Astrocyte (in vitro differentiated cells and primary cell): ENCODE measurements at regions not wholly inside any gene's neighbourhood (a gene's known extent, or its start where the extent isn't known, plus 50 kb on each side); places are given as distances from the start of the nearest gene placed in this dataset.

ENCODE experiments used
- DNase-seq: peaks from one replicate; pipeline ENCODE4 v3.0.0-alpha.2; 2010; ENCODE audit warnings: low read depth
- FAIRE-seq: peaks from 2 replicates; lab custom pipeline; 2011; peaks lifted over from hg19 to GRCh38; lab: Jason Lieb, UNC
- H2AFZ ChIP-seq: 2 replicates; pipeline ENCODE4 v1.6.0; 2012; ENCODE audit warnings: low read depth, low read length, inconsistent platforms
- H3K27ac ChIP-seq: 2 replicates; pipeline ENCODE4 v1.5.1; 2011; ENCODE audit warnings: low read depth, low read length, inconsistent platforms
- H3K27me3 ChIP-seq: 2 replicates; pipeline ENCODE4 v1.6.0; 2011; ENCODE audit warnings: low read length, inconsistent platforms; ENCODE audit not compliant: insufficient read depth
- H3K36me3 ChIP-seq: 2 replicates; pipeline ENCODE4 v1.5.1; 2011; ENCODE audit warnings: low read length, inconsistent platforms; ENCODE audit not compliant: insufficient read depth
- H3K4me1 ChIP-seq: 2 replicates; pipeline ENCODE4 v1.5.1; 2011; ENCODE audit warnings: low read length, inconsistent platforms; ENCODE audit not compliant: insufficient read depth
- H3K4me2 ChIP-seq: 2 replicates; pipeline ENCODE4 v1.6.0; 2012; ENCODE audit warnings: low read length, inconsistent platforms
- H3K4me3 ChIP-seq: 2 replicates; pipeline ENCODE4 v1.5.1; 2011; ENCODE audit warnings: low read depth, mild to moderate bottlenecking, low read length, inconsistent platforms; ENCODE audit not compliant: insufficient read depth
- H3K79me2 ChIP-seq: 2 replicates; pipeline ENCODE4 v1.6.0; 2012; ENCODE audit warnings: mild to moderate bottlenecking, low read length, inconsistent platforms; ENCODE audit not compliant: insufficient read depth
- H3K9ac ChIP-seq: 2 replicates; pipeline ENCODE4 v1.6.0; 2012; ENCODE audit warnings: mild to moderate bottlenecking, low read length, inconsistent platforms
- H3K9me3 ChIP-seq: 2 replicates; pipeline ENCODE4 v1.5.1; 2012; ENCODE audit warnings: low read depth, mild to moderate bottlenecking, low read length, inconsistent platforms; ENCODE audit not compliant: insufficient read depth
- H4K20me1 ChIP-seq: 2 replicates; pipeline ENCODE4 v1.6.0; 2012; ENCODE audit warnings: low read length, inconsistent platforms; ENCODE audit not compliant: insufficient read depth
- H3K27ac Mint-ChIP-seq: one replicate; pipeline ENCODE4 v1.8.0; 2021; ENCODE audit warnings: mild to moderate bottlenecking, mixed read lengths; ENCODE audit not compliant: unreplicated experiment
- H3K27me3 Mint-ChIP-seq: one replicate; pipeline ENCODE4 v1.8.0; 2021; ENCODE audit warnings: low read depth, mixed read lengths; ENCODE audit not compliant: unreplicated experiment
- H3K36me3 Mint-ChIP-seq: one replicate; pipeline ENCODE4 v1.8.0; 2021; ENCODE audit warnings: low read depth, mixed read lengths; ENCODE audit not compliant: unreplicated experiment
- H3K4me1 Mint-ChIP-seq: one replicate; pipeline ENCODE4 v1.8.0; 2021; ENCODE audit warnings: low read depth, mixed read lengths; ENCODE audit not compliant: unreplicated experiment
- H3K4me3 Mint-ChIP-seq: one replicate; pipeline ENCODE4 v1.8.0; 2021; ENCODE audit warnings: mild to moderate bottlenecking, moderate library complexity, mixed read lengths; ENCODE audit not compliant: unreplicated experiment
- H3K9me3 Mint-ChIP-seq: one replicate; pipeline ENCODE4 v1.8.0; 2021; ENCODE audit warnings: mild to moderate bottlenecking, mixed read lengths; ENCODE audit not compliant: unreplicated experiment
- CTCF ChIP-seq: IDR thresholded peaks from 2 replicates; pipeline ENCODE4 v1.5.1; 2011; ENCODE audit warnings: low read depth, mild to moderate bottlenecking, inconsistent platforms, low read length, moderate library complexity; ENCODE audit not compliant: insufficient read depth
- EZH2 ChIP-seq: IDR thresholded peaks from 2 replicates; pipeline ENCODE4 v1.6.1; 2012; ENCODE audit warnings: mild to moderate bottlenecking, low read length, inconsistent platforms; ENCODE audit not compliant: insufficient read depth

- Histone ChIP-seq H3K79me2 (no peaks in the 10 kb centered on the region), H3K9me3 (no peaks in the 10 kb centered on the region), H2AFZ (no peak overlapping the region), H3K27ac (no peak overlapping the region), H3K4me3 (no peak overlapping the region), H4K20me1 (no peaks in the 10 kb centered on the region), H3K36me3 (no peaks in the 10 kb centered on the region), H3K27me3 (no peaks in the 10 kb centered on the region), H3K9ac (no peak overlapping the region), H3K4me1 (no peaks in the 10 kb centered on the region), H3K4me2 (no peak overlapping the region)
- H3K27ac Mint-ChIP-seq: no peak overlapping the region
- TF ChIP-seq EZH2: no peak
- H3K4me3 Mint-ChIP-seq: no peak overlapping the region
- H3K27me3 Mint-ChIP-seq: no peaks in the 10 kb centered on the region
- DNase-seq (no peak), FAIRE-seq (no peak)
- H3K36me3 Mint-ChIP-seq: no peaks in the 10 kb centered on the region
- peaks cover 5% of the 10 kb centered on the region for H3K9me3 Mint-ChIP-seq
- H3K4me1 Mint-ChIP-seq: no peaks in the 10 kb centered on the region
Measured at GRCh38 chr16:59116744-59117143, 382.6 kb upstream of the GOT2 start.

- H3K4me1 Mint-ChIP-seq: no peaks in the 10 kb centered on the region
Measured at GRCh38 chr16:59114790-59115189, 380.7 kb upstream of the GOT2 start.

GRCh38 chr16:59113004-59113670 is 379.0 kb upstream of the GOT2 start:
- Mint-ChIP-seq H3K27ac (no peak overlapping the region), H3K9me3 (no peaks in the 10 kb centered on the region), H3K4me1 (no peaks in the 10 kb centered on the region), H3K36me3 (no peaks in the 10 kb centered on the region), H3K4me3 (no peak overlapping the region), H3K27me3 (no peaks in the 10 kb centered on the region)
- Histone ChIP-seq H3K27me3 (no peaks in the 10 kb centered on the region), H3K27ac (no peak overlapping the region), H3K4me1 (no peaks in the 10 kb centered on the region), H3K9ac (no peak overlapping the region), H3K79me2 (no peaks in the 10 kb centered on the region), H4K20me1 (no peaks in the 10 kb centered on the region), H3K36me3 (no peaks in the 10 kb centered on the region), H3K4me2 (no peak overlapping the region), H3K9me3 (no peaks in the 10 kb centered on the region), H3K4me3 (no peak overlapping the region), H2AFZ (no peak overlapping the region)
- TF ChIP-seq CTCF (no peak), EZH2 (no peak)
- DNase-seq (no peak), FAIRE-seq (no peak)

More at GRCh38 chr16:59114790-59115189, 380.7 kb upstream of the GOT2 start:
- H3K27me3 ChIP-seq: no peaks in the 10 kb centered on the region
- no peak overlapping the region for H3K4me2 ChIP-seq
- H3K9me3 ChIP-seq: no peaks in the 10 kb centered on the region
- no peak for TF ChIP-seq CTCF
- no peak for TF ChIP-seq EZH2
- no peaks in the 10 kb centered on the region for H3K36me3 ChIP-seq
- no peaks in the 10 kb centered on the region for H3K4me1 ChIP-seq
- no peak overlapping the region for H3K27ac ChIP-seq
- peaks cover 4% of the 10 kb centered on the region for H3K9me3 Mint-ChIP-seq
- DNase-seq (no peak), FAIRE-seq (no peak)
- H3K4me3 Mint-ChIP-seq: no peak overlapping the region
- no peak overlapping the region for H3K9ac ChIP-seq
- no peaks in the 10 kb centered on the region for H3K79me2 ChIP-seq
- no peak overlapping the region for H2AFZ ChIP-seq
- H3K27ac Mint-ChIP-seq: no peak overlapping the region
- H4K20me1 ChIP-seq: no peaks in the 10 kb centered on the region
- no peaks in the 10 kb centered on the region for H3K27me3 Mint-ChIP-seq
- H3K4me3 ChIP-seq: no peak overlapping the region
- H3K36me3 Mint-ChIP-seq: no peaks in the 10 kb centered on the region
